ENCODE measurements at regions not wholly inside any gene's neighbourhood (a gene's known extent, or its start where the extent isn't known, plus 50 kb on each side); places are given as distances from the start of the nearest gene placed in this dataset.

- TF ChIP-seq CTCF (IDR thresholded peaks at IDR 0.05) (no peak), EZH2 (IDR thresholded peaks at IDR 0.05; ENCODE audit: borderline replicate concordance, insufficient read depth, low read depth, low read length, poor library complexity, severe bottlenecking) (no peak)
Measured at GRCh38 chr22:48125416-48125815, 1363.0 kb downstream of the TBC1D22A start.
